GM18873 (cell line): ENCODE measurements at regions not wholly inside any gene's neighbourhood (a gene's known extent, or its start where the extent isn't known, plus 50 kb on each side); places are given as distances from the start of the nearest gene placed in this dataset.

Experiments
- ATAC-seq: cut with Tn5 transposase; IDR thresholded peaks from one replicate; pipeline ENCODE4 v1.9.1; 2021; ENCODE audit warnings: mild to moderate bottlenecking, moderate library complexity, moderate number of reproducible peaks; ENCODE audit not compliant: unreplicated experiment, low FRiP score

- ATAC-seq: no peak
Observed at GRCh38 chr14:81826081-81826480, 292.4 kb upstream of the SEL1L start.

- ATAC-seq: no peak
Observed at GRCh38 chr14:81829447-81829846, 295.8 kb upstream of the SEL1L start.

DNA sequence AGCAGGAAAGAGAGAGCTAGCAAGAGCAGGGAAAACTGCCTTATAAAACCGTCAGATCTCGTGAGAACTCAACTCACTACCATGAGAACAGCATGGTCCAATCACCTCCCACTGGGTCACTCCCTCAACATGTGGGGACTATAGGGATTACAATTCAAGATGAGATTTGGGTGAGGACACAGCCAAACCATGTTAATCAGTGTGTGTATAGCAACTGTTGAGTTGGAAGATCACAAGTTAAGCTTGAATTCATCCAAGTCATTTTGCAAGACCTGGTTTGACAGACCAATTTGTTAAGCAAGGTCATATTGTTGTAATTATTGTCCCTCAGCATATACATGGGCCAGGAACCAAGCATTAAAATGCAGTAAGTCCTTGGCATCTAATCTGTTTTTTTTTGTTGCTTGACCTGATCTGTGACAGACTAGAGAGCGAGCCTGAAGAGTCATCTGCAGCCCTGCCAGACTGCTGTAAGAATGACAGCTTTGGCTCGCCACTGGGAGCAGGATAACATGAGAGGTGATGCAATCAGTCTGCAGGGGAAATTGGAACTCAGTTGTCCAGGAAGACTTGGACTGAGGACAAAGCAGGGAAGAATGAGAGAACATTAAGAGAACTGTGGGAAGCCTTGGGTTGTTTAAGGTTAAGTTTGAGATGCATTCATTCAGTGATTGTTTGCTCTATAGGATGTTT, 297.6 kb upstream of the SEL1L start:
- ATAC-seq: no peak

DNA sequence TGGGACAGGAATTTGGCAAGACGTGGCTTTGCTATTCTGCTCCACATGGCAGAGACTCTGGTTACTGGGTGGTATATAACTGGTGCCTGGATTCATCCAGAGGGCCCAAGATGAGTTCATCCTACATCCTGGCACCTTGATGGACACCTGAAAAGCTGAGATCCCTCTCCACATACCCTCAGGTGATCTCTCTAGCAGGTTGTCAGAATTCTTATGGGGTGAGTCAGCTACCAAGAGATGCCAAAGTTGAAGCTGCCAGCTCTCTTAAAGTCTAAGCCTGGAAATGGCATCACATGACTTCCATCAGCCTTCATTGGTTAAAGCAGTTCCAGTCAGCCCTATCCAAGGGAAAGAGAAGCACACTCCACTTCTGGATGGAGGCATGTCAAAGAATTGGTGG, 300.7 kb upstream of the SEL1L start:
- ATAC-seq: no peak

DNA sequence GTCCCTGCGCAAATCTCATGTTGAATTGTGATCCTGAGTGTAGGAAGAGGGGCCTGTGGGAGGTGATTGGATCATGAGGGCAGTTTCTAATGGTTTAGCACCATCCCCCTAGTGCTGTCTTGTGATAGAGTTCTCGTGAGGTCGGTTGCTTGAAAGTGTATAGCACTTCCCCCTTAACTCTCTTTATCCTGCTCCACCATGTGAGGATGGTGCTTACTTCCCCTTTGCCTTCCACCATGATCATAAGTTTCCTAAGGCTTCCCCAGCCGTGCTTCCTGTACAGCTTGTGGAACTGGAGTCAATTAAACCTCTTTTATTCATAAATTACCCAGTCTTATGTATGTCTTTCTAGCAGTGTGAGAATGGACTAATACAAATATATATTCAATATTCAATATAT, 303.7 kb upstream of the SEL1L start:
- ATAC-seq: no peak

DNA sequence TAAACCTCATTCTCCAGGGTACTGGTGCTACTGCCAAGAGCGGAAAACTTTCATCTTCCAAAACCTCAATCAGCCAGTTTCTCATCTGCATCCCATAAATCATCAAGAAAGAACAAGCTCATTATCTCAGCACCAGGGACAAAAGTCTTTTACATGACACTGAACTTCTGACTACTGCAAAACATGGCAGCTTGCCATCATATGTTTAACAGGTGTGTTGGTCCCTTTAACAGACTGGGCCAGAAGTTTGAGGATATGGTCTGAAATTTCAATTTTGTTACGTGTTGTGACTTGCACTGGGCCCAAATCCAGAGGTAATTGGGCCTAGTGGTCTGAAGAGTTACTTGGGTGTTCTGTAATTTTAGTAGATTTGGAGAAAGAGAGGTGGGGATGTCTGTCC, 305.4 kb upstream of the SEL1L start:
- no peak for ATAC-seq

- ATAC-seq: no peak
Observed at GRCh38 chr14:81841346-81841745, 307.7 kb upstream of the SEL1L start.

DNA sequence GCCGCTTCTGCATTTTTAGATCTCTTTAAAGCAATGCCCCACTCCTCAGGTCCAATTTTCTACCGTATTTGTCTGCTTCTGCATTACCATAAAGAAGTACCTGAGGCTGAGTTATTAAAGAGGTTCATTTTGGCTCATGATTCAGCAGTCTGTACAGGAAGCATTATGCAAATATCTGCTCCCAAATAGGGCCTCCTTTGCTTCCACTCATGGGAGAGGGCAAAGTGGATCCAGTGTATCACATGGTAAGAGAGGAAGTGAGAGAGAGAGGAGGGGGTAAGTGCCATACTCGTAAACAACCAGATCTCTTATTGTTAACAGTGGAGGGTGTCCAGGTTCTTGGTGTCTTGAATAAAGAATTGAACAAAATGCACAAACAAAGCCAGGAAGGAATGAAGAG, 316.1 kb upstream of the SEL1L start:
- no peak for ATAC-seq

GRCh38 chr14:81855007-81855406, 321.4 kb upstream of the SEL1L start:
- no peak for ATAC-seq

DNA sequence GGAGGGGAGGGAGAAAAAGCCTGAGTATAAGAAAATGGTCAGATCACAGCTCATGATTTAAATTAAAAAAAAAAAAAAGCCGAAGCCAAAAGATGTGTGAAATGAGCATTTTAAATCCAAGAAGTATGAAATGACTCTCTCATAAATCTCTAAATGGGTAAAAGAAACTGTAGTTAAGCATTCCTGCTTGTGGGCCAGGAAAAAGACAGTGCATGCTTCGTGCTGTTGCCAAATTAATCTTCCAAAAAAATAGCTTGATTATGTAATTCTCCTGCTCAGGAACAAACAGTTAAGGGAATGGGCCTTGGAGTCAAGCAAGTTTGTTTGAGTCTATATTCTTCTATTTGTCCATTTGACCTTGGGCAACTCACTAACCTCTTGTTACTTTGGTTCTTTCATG, 325.4 kb upstream of the SEL1L start:
- no peak for ATAC-seq

DNA sequence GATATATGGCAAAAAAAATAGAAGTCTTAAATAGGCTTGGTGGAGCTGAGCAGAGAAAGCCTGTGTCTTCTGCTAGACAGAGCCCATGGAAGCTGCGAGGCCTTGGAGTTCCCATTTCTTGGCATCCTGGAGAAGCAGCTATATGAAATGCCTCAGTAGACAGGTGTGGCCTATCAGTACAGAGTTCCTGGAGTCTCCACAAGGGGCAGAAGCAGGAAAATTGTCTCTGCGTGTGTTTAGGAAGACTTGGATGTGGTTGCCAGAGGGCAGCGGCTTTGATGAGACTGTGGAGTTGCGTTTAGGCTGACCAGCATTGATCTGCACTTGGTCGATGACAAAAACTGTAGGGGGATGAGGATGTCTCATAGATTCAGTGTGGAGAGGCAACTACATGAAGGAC, 334.5 kb upstream of the SEL1L start:
- ATAC-seq: no peak

DNA sequence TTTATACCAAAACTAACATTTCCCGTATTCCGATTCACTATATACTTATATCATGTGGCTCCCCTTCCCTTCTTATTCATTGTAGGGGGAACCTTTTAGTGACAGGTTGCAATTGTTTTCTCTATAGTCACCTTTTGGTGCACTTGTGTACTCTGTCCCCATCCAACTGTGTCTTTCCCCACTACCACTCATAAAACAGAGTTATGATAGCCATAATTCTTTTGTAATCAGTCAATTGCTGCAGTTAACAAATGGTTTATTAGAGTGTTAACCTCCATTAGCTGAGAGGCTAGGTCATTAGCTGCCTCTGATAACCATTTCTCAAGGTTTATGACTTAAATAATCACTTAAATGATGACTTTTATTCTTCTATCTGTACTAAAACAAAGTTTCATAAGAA, 338.1 kb upstream of the SEL1L start:
- no peak for ATAC-seq

GRCh38 chr14:81884382-81884781, 350.7 kb upstream of the SEL1L start:
- ATAC-seq: no peak

GRCh38 chr14:81886588-81886987, 352.9 kb upstream of the SEL1L start:
- no peak for ATAC-seq

DNA sequence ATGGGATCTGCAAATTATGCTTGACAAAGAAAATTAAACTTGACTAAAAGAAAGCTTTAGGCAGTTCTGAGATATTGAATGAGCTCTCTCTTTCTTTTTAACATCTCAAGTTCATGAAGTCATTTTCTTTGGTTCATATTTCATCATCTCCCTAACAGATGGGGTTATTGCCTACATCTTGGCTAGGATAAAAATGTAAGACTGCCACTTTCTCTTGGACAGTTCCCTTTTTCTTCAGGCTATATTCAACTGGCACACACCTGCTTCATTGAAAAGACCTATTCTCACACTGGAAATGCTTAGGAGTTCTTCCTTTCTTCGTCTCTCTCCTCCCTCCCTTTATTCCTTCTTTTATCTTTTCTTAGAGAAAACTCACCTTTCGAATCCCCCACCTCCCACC, 355.9 kb upstream of the SEL1L start:
- ATAC-seq: no peak

GRCh38 chr14:81890020-81890419, 356.4 kb upstream of the SEL1L start:
- ATAC-seq: no peak

DNA sequence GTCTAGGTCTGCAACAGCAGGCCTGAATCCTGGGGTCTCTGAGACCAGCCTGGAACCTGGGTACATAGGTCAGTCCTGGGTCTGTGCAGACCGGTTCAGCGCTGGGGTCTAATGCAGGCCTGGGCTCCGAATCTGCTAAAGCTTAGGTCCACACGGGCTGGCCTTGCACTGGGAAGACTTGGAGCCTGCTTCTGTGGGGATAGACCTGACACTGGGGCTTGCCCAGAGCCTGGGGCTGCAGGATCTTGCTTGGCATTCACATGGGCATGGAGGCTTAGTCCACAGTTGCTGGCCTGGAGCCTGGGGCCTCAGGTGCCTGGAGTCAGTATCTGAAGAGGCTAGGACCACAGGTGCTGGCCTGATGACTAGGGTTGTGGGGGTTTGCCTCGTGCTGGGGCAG, 369.8 kb upstream of the SEL1L start:
- no peak for ATAC-seq

DNA sequence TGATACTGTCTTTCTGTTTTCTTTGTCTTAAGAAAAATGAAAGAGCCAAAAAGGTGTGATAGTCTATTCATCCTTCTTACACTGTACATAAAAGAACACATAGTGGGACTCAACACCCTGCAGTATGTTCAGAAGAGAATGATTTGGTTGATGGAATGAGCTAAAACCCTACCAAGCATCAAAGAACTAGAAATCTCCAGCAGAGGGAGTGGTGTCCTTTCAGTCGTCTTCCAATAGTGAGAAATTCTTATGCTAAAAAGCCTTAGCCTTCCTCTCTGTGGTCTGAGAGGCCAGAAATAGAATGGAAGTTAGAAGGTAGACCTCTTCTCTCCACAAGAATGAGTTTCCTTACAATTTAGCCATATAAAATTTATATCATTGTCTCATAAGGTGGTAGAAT, 393.4 kb upstream of the SEL1L start:
- ATAC-seq: no peak

- no peak for ATAC-seq
Observed at GRCh38 chr14:81931828-81932227, 398.2 kb upstream of the SEL1L start.

GRCh38 chr14:81936348-81936747, 402.7 kb upstream of the SEL1L start:
- ATAC-seq: no peak

DNA sequence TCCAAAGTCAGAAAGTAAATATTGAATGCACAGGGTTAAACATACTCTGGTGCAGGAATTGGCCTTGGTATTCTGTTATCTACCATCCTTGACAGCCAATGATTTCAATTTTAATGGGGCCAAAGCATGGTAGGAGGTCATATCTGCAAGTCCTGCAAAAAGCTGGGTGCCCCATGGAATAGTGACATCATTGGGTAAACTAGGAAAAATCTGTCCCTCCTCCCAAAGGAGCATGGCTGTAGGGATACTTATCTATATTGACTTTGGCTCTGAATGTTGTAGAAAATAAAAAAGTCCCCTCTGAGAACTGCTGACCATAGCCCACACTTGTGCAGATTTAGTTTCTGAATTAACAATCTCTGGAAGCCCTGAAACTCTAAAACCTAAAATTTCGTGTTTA, 403.2 kb upstream of the SEL1L start:
- ATAC-seq: no peak

GRCh38 chr14:81938341-81938740, 404.7 kb upstream of the SEL1L start:
- ATAC-seq: no peak

DNA sequence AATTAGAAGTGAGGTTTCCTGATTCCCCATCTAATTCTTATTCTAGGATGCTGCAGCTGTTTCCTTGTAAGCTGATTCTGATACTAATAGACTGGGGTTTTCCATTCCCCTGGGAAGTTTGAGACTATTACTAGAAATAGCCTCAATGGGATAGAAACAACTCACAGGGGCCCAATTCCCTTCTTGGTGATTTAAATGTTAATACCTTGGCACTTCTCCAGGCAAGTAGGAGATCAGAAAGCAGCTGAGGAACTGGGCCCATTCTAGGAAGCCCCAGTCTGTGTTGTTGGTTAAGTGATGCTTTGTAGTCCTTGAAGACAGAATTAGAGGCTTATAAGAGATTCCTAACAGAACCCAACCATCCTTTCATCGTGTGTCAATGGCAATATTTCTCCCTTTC, 407.0 kb upstream of the SEL1L start:
- no peak for ATAC-seq
